ENCODE measurements at regions not wholly inside any gene's neighbourhood (a gene's known extent, or its start where the extent isn't known, plus 50 kb on each side); places are given as distances from the start of the nearest gene placed in this dataset.
A peak's percentile ranks its signal among the peaks of the same experiment; 100 is the strongest.

DNA sequence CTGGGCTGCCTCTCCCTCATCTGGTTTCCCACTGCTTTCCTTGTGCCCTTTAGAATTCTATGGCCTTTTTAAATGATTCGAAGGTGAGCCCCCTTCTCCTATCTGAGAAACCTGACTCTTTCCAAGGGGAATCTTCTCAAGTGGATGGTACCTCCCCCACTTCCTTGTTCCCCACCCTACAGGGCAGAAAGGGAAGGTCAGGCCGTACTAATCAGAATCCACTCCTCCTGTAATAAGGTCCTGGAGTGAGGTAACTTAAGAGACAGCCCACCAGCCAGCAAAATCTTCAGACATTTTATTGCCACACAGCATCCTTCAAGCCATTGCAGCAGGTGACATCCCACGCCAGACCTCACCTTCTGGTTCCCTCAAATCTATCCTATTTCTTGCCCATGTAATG lies 84.5 kb downstream of the MINAR1 start:
- Mint-ChIP-seq H3K27me3 (ENCODE audit: low read depth) (peaks cover 5% of the 10 kb centered on the region), H3K4me1 (peaks cover 23% of the 10 kb centered on the region), H3K4me3 (no peak overlapping the region), H3K27ac (no peak overlapping the region), H3K9me3 (no peaks in the 10 kb centered on the region), H3K36me3 (ENCODE audit: low read depth) (no peaks in the 10 kb centered on the region)
- TF ChIP-seq CTCF (IDR thresholded peaks at IDR 0.05; ENCODE audit: unreplicated experiment in 3 of 3), result no peak

GRCh38 chr15:79519628-79520027 lies 87.5 kb downstream of the MINAR1 start:
- Mint-ChIP-seq H3K9me3 (no peaks in the 10 kb centered on the region), H3K4me1 (peaks cover 28% of the 10 kb centered on the region), H3K4me3 (no peak overlapping the region), H3K27me3 (ENCODE audit: low read depth) (no peaks in the 10 kb centered on the region), H3K27ac (no peak overlapping the region), H3K36me3 (ENCODE audit: low read depth) (no peaks in the 10 kb centered on the region)
- no peak for TF ChIP-seq CTCF (IDR thresholded peaks at IDR 0.05; ENCODE audit: unreplicated experiment in 3 of 3)

GRCh38 chr15:79520654-79521053 lies 88.5 kb downstream of the MINAR1 start:
- Mint-ChIP-seq H3K27me3 (ENCODE audit: low read depth) (no peaks in the 10 kb centered on the region), H3K4me3 (no peak overlapping the region), H3K9me3 (no peaks in the 10 kb centered on the region)

GRCh38 chr15:79522656-79523055 lies 90.5 kb downstream of the MINAR1 start:
- peaks cover 23% of the 10 kb centered on the region for H3K4me1 Mint-ChIP-seq

More at GRCh38 chr15:79520654-79521053, 88.5 kb downstream of the MINAR1 start:
- H3K27ac Mint-ChIP-seq, result no peak overlapping the region
- no peak for TF ChIP-seq CTCF (IDR thresholded peaks at IDR 0.05; ENCODE audit: unreplicated experiment in 3 of 3)
- peaks cover 28% of the 10 kb centered on the region for H3K4me1 Mint-ChIP-seq
- H3K36me3 Mint-ChIP-seq (ENCODE audit: low read depth), result no peaks in the 10 kb centered on the region

DNA sequence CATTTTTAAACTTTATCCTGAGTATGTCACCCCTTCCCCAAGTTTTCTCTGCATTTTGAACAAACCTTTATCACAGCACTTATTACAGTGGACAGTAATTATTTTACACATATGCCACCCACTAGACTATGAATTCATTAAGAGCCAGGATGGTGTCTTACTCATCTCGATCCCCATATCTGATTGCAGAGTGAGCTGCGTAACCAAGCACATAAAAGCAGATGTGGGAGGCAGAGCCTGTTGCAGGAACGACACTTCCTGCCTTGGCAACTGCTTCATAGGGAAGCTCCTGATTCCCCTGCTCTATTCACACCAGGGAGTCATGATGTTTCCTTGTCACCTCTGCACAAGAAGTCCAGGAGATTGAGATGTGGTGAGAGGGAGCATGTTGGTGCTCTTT lies 91.1 kb downstream of the MINAR1 start:
- TF ChIP-seq CTCF (IDR thresholded peaks at IDR 0.05; ENCODE audit: unreplicated experiment in 3 of 3), result no peak
- no peak overlapping the region for H3K4me3 Mint-ChIP-seq
- peak overlapping the region in 1 of 3 experiments; percentile 25 for H3K27ac Mint-ChIP-seq
- H3K4me1 Mint-ChIP-seq, result peaks cover 23% of the 10 kb centered on the region
- no peaks in the 10 kb centered on the region for H3K27me3 Mint-ChIP-seq (ENCODE audit: low read depth)
- no peaks in the 10 kb centered on the region for H3K9me3 Mint-ChIP-seq
- H3K36me3 Mint-ChIP-seq (ENCODE audit: low read depth), result no peaks in the 10 kb centered on the region

More at GRCh38 chr15:79522656-79523055, 90.5 kb downstream of the MINAR1 start:
- Mint-ChIP-seq H3K9me3 (no peaks in the 10 kb centered on the region), H3K36me3 (ENCODE audit: low read depth) (no peaks in the 10 kb centered on the region), H3K4me3 (no peak overlapping the region), H3K27ac (no peak overlapping the region), H3K27me3 (ENCODE audit: low read depth) (no peaks in the 10 kb centered on the region)
- no peak for TF ChIP-seq CTCF (IDR thresholded peaks at IDR 0.05; ENCODE audit: unreplicated experiment in 3 of 3)

DNA sequence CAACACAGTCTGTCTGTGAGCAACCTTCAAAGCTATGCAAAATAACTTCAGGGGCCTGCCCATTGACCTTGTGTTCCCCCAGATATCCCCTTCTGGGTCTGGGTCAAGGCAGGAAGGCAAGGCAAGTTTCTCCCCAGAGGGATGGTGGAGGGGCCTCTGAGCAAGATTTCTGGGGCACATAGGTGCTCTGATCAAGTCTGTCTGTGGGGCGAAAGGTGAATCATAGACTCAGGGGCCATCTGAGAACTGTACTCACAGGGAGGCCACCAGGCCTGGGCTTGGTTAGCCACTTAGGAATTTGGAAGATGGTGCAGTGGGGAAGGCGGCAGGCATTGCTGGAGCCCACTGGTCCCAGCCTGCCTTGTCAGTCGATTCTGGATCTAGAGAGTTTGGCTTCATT lies 92.4 kb downstream of the MINAR1 start:
- no peak for TF ChIP-seq CTCF (IDR thresholded peaks at IDR 0.05; ENCODE audit: unreplicated experiment in 3 of 3)
- Mint-ChIP-seq H3K9me3 (no peaks in the 10 kb centered on the region), H3K4me3 (no peak overlapping the region), H3K27me3 (ENCODE audit: low read depth) (no peaks in the 10 kb centered on the region), H3K27ac (no peak overlapping the region), H3K4me1 (peaks cover 16% of the 10 kb centered on the region), H3K36me3 (ENCODE audit: low read depth) (no peaks in the 10 kb centered on the region)
